C4-2B (cell line): ENCODE measurements at regions not wholly inside any gene's neighbourhood (a gene's known extent, or its start where the extent isn't known, plus 50 kb on each side); places are given as distances from the start of the nearest gene placed in this dataset.

ENCODE experiments used
- ZFX ChIP-seq: fragments of 450-650 bp; IDR thresholded peaks from 2 replicates; pipeline ENCODE4 v1.6.1; 2017
- TF ChIP-seq, protein P1 (sequence below): fragments of 450-650 bp; conservative IDR thresholded peaks from 2 replicates; pipeline ENCODE4 v1.5.1; 2017; ENCODE audit warnings: mild to moderate bottlenecking

- TF ChIP-seq, protein P1, sequence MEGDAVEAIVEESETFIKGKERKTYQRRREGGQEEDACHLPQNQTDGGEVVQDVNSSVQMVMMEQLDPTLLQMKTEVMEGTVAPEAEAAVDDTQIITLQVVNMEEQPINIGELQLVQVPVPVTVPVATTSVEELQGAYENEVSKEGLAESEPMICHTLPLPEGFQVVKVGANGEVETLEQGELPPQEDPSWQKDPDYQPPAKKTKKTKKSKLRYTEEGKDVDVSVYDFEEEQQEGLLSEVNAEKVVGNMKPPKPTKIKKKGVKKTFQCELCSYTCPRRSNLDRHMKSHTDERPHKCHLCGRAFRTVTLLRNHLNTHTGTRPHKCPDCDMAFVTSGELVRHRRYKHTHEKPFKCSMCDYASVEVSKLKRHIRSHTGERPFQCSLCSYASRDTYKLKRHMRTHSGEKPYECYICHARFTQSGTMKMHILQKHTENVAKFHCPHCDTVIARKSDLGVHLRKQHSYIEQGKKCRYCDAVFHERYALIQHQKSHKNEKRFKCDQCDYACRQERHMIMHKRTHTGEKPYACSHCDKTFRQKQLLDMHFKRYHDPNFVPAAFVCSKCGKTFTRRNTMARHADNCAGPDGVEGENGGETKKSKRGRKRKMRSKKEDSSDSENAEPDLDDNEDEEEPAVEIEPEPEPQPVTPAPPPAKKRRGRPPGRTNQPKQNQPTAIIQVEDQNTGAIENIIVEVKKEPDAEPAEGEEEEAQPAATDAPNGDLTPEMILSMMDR: no peak
- no peak for TF ChIP-seq ZFX
Observed at GRCh38 chr16:11480634-11481033, 106.1 kb downstream of the LITAF start.
